Pulmonary artery endothelial cell (primary cell): ENCODE measurements at regions not wholly inside any gene's neighbourhood (a gene's known extent, or its start where the extent isn't known, plus 50 kb on each side); places are given as distances from the start of the nearest gene placed in this dataset.

Source experiments
- DNase-seq: peaks from one replicate; pipeline ENCODE4 v3.0.0-alpha.2; 2011; ENCODE audit warnings: low read depth, low spot score

DNA sequence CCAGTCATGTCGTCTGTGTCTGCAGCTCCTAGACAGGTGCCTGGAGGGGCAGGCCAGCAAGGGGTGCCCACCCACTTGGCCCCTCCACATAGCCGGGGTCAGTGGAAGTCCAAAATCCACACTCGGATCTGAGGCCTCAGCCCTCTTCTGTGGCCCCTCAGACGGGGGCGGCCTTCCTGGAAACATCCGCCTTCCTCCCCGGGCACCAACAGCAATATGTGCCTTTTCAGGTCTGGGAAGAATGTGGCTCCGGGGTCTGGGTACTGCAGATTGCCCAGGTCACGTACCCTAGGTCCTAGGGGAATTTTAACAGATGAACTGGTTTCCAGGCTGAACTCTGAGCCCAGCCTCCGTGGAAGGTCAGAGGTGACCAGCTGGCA lies 208.6 kb downstream of the CTTN start:
- DNase-seq = no peak

- no peak for DNase-seq
Observed at GRCh38 chr11:70607561-70607960, 209.2 kb downstream of the CTTN start.

- no peak for DNase-seq
Observed at GRCh38 chr11:70608568-70609470, 210.5 kb downstream of the CTTN start.

DNA sequence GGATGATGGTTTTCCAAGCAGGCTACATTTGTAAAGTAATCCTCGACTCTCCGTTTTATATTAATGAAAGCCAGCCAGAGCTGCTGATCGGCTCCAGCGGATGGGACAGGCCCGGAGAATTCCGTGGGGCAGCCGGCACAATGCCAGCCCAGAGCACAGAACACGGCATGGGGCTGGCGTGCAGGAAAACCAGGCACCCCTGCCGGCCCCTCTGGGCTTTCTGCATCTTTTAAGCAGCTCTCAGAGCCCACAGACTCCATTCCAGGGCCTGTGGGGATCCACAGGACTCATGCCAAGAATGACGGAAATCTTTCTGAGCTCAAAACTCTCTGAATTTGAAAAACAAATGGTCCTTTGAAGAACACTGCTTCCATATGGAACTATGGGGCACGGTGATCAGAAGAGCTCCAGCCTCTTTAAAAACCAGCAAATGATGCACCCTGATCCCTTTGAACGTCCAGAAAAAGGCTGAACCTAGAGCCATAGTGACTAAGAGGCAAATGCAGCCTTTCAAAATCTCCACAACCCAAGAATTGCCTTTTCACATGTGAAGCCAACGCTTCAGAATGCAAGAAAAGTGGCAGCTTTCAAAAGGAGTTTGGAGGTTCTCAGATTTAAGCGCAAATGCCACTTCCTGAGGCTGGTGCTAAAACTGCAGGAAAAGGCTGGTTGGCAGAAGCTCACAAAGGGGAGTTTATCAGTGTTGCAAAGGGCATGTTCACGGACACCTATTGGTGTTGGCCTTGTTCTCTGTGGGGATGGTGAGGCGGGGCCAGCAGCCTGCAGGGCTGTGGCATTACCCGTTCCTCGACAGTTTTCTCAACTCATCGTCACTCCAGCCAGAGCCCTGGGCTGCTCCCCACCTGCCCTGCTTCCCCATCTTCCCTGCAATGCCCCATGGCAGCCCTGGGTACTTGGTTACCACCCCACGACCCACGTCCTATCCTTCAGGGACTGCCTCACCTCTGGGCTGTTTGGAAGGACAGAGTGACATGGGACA lies 212.5 kb downstream of the CTTN start:
- DNase-seq = no peak

- no peak for DNase-seq
Observed at GRCh38 chr11:70611821-70612220, 213.5 kb downstream of the CTTN start.

DNA sequence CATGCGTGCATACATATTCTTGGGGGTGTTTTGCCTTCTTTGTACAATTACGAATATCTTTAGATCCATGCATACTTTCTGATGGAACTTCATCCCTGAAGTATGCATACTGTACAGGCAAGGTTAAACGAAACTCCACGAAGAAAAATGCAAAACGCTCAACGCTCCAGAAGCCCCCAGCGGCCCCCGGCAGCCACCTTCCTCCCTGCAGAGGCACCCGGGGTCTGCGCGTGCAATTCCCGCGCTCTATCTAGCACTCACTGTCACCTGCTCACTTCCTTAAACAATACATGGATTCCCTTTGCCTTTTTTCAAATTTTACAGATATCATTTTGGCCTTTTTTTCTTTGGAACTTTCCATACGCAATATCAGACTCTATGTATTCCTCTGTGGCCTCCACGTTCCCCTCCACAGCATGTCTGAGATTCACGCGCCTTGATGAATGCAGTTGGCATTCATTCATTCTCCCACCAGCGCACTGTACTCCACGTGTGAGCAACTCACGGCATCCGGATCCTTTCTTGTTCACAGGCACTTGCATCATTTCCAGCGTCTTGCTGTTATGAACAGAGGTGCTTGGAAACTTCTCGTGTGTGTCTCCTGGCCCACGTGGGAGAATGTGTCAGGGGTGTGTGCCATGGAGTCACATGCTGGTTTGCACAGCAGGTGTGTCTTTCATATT lies 214.3 kb downstream of the CTTN start:
- no peak for DNase-seq

- DNase-seq = no peak
Observed at GRCh38 chr11:70614034-70614681, 215.8 kb downstream of the CTTN start.

- DNase-seq = no peak
Observed at GRCh38 chr11:70615036-70615875, 216.9 kb downstream of the CTTN start.

GRCh38 chr11:70616317-70616716 lies 218.0 kb downstream of the CTTN start:
- no peak for DNase-seq

GRCh38 chr11:70616938-70617654 lies 218.8 kb downstream of the CTTN start:
- no peak for DNase-seq

- DNase-seq = no peak
Observed at GRCh38 chr11:70618431-70619101, 220.2 kb downstream of the CTTN start.

GRCh38 chr11:70619591-70619990 lies 221.3 kb downstream of the CTTN start:
- no peak for DNase-seq

GRCh38 chr11:70620510-70621184 lies 222.3 kb downstream of the CTTN start:
- no peak for DNase-seq

GRCh38 chr11:70621241-70621640 lies 222.9 kb downstream of the CTTN start:
- DNase-seq = no peak

- no peak for DNase-seq
Observed at GRCh38 chr11:70622091-70622490, 223.8 kb downstream of the CTTN start.

- DNase-seq = no peak
Observed at GRCh38 chr11:70623906-70624597, 225.7 kb downstream of the CTTN start.

GRCh38 chr11:70624598-70624993 lies 226.3 kb downstream of the CTTN start:
- DNase-seq = no peak

- no peak for DNase-seq
Observed at GRCh38 chr11:70625051-70625450, 226.7 kb downstream of the CTTN start.
